ENCODE measurements at regions not wholly inside any gene's neighbourhood (a gene's known extent, or its start where the extent isn't known, plus 50 kb on each side); places are given as distances from the start of the nearest gene placed in this dataset.

GRCh38 chr3:194009019-194009418 is 126.9 kb upstream of the HES1 start:
- H3K9me3 ChIP-seq = no peaks in the 10 kb centered on the region
- no peaks in the 10 kb centered on the region for H3K36me3 ChIP-seq
- H3K4me3 ChIP-seq = no peak overlapping the region
- no peak for DNase-seq
- H3K27me3 ChIP-seq = no peaks in the 10 kb centered on the region
- TF ChIP-seq POLR2A (IDR thresholded peaks at IDR 0.05) = no peak
- no peak for TF ChIP-seq CTCF (IDR thresholded peaks at IDR 0.05)
- peaks cover 3 to 15% (median 9%) of the 10 kb centered on the region in 4 donors for H3K4me1 ChIP-seq
- H3K27ac ChIP-seq = no peak overlapping the region

- H3K9me3 ChIP-seq = no peaks in the 10 kb centered on the region
- H3K27ac ChIP-seq = no peak overlapping the region
- H3K27me3 ChIP-seq = no peaks in the 10 kb centered on the region
- peaks cover 0 to 5% (median under 1%) of the 10 kb centered on the region in 4 donors for H3K4me1 ChIP-seq
- TF ChIP-seq CTCF (IDR thresholded peaks at IDR 0.05) (no peak), POLR2A (IDR thresholded peaks at IDR 0.05) (no peak)
- no peak overlapping the region for H3K4me3 ChIP-seq
- no peak for DNase-seq
- H3K36me3 ChIP-seq = no peaks in the 10 kb centered on the region
Observed at GRCh38 chr3:194009892-194010533, 125.9 kb upstream of the HES1 start.

GRCh38 chr3:194011807-194012206 is 124.1 kb upstream of the HES1 start:
- Histone ChIP-seq H3K9me3 (no peaks in the 10 kb centered on the region), H3K27me3 (no peaks in the 10 kb centered on the region), H3K4me1 (no peaks in the 10 kb centered on the region), H3K4me3 (no peak overlapping the region), H3K36me3 (no peaks in the 10 kb centered on the region), H3K27ac (no peak overlapping the region)
- DNase-seq = no peak
- no peak for TF ChIP-seq POLR2A (IDR thresholded peaks at IDR 0.05)
- no peak for TF ChIP-seq CTCF (IDR thresholded peaks at IDR 0.05)

- Histone ChIP-seq H3K36me3 (no peaks in the 10 kb centered on the region), H3K4me1 (no peaks in the 10 kb centered on the region), H3K9me3 (no peaks in the 10 kb centered on the region), H3K4me3 (no peak overlapping the region), H3K27ac (no peak overlapping the region), H3K27me3 (no peaks in the 10 kb centered on the region)
- no peak for DNase-seq
- no peak for TF ChIP-seq POLR2A (IDR thresholded peaks at IDR 0.05)
- TF ChIP-seq CTCF (IDR thresholded peaks at IDR 0.05) = no peak
Observed at GRCh38 chr3:194013928-194014327, 122.0 kb upstream of the HES1 start.

GRCh38 chr3:194014756-194015155 is 121.2 kb upstream of the HES1 start:
- no peaks in the 10 kb centered on the region for H3K9me3 ChIP-seq
- H3K4me3 ChIP-seq = no peak overlapping the region
- no peaks in the 10 kb centered on the region for H3K36me3 ChIP-seq
- H3K27ac ChIP-seq = no peak overlapping the region
- no peaks in the 10 kb centered on the region for H3K27me3 ChIP-seq
- TF ChIP-seq CTCF (IDR thresholded peaks at IDR 0.05) (no peak), POLR2A (IDR thresholded peaks at IDR 0.05) (no peak)
- no peak for DNase-seq
- no peaks in the 10 kb centered on the region for H3K4me1 ChIP-seq
